Keratinocyte (primary cell): ENCODE measurements at regions not wholly inside any gene's neighbourhood (a gene's known extent, or its start where the extent isn't known, plus 50 kb on each side); places are given as distances from the start of the nearest gene placed in this dataset.

ENCODE experiments used
- DNase-seq: peaks from one replicate; pipeline ENCODE4 v3.0.0-alpha.2; 2011; ENCODE audit warnings: low read depth, missing footprints, low spot score
- FAIRE-seq: peaks from 2 replicates; lab custom pipeline; 2011; peaks lifted over from hg19 to GRCh38; lab: Jason Lieb, UNC
- H2AFZ ChIP-seq: 2 replicates; pipeline ENCODE4 v1.6.0; 2012; ENCODE audit warnings: low read length, control low read depth, inconsistent platforms; ENCODE audit not compliant: control insufficient read depth
- H3K27ac ChIP-seq: 2 replicates; pipeline ENCODE4 v1.5.1; 2011; ENCODE audit warnings: low read length; ENCODE audit not compliant: control insufficient read depth, insufficient read depth
- H3K27me3 ChIP-seq: 3 replicates; pipeline ENCODE4 v1.6.0; 2011; ENCODE audit warnings: low read length; ENCODE audit not compliant: control insufficient read depth, insufficient read depth; ENCODE audit errors: extremely low read depth
- H3K36me3 ChIP-seq, 2 experiments: 2 replicates in 1 of 2; 3 replicates in 1 of 2; pipeline ENCODE4 v1.5.1; 2011; ENCODE audit warnings: low read length in 2 of 2, mild to moderate bottlenecking in 1 of 2; ENCODE audit not compliant: control insufficient read depth in 2 of 2, insufficient read depth in 2 of 2; ENCODE audit errors: extremely low read depth in 1 of 2
- H3K4me1 ChIP-seq: 3 replicates; pipeline ENCODE4 v1.5.1; 2011; ENCODE audit warnings: low read length; ENCODE audit not compliant: control insufficient read depth, insufficient read depth; ENCODE audit errors: extremely low read depth
- H3K4me2 ChIP-seq: 3 replicates; pipeline ENCODE4 v1.6.0; 2011; ENCODE audit warnings: low read depth, low read length; ENCODE audit not compliant: control insufficient read depth, insufficient read depth; ENCODE audit errors: extremely low read depth
- H3K4me3 ChIP-seq, 3 experiments: fragments of 200-600 bp in 1 of 3; sonication (generic) in 1 of 3; 2 replicates in 2 of 3; 3 replicates in 1 of 3; pipeline ENCODE4 v1.5.1; 2011 to 2016; ENCODE audit warnings: low read length in 3 of 3, mild to moderate bottlenecking in 3 of 3, control low read depth in 2 of 3, inconsistent platforms in 1 of 3, low read depth in 1 of 3, mixed read lengths in 1 of 3, mixed run types in 1 of 3, moderate library complexity in 1 of 3; ENCODE audit not compliant: control insufficient read depth in 2 of 3, insufficient read depth in 2 of 3; ENCODE audit errors: extremely low read depth in 1 of 3
- H3K79me2 ChIP-seq: 2 replicates; pipeline ENCODE4 v1.6.0; 2012; ENCODE audit warnings: low read length; ENCODE audit not compliant: control insufficient read depth, insufficient read depth
- H3K9ac ChIP-seq: 3 replicates; pipeline ENCODE4 v1.6.0; 2011; ENCODE audit warnings: low read length; ENCODE audit not compliant: control insufficient read depth, insufficient read depth; ENCODE audit errors: extremely low read depth
- H3K9me1 ChIP-seq: 3 replicates; pipeline ENCODE4 v1.6.0; 2011; ENCODE audit warnings: low read length; ENCODE audit not compliant: control insufficient read depth, insufficient read depth; ENCODE audit errors: extremely low read depth
- H3K9me3 ChIP-seq: 2 replicates; pipeline ENCODE4 v1.5.1; 2012; ENCODE audit warnings: low read depth, low read length; ENCODE audit not compliant: control insufficient read depth
- H4K20me1 ChIP-seq: 3 replicates; pipeline ENCODE4 v1.6.0; 2011; ENCODE audit warnings: low read length; ENCODE audit not compliant: control insufficient read depth, insufficient read depth; ENCODE audit errors: extremely low read depth
- CTCF ChIP-seq, 3 experiments: IDR thresholded peaks in 1 of 3; conservative IDR thresholded peaks in 1 of 3; optimal IDR thresholded peaks in 1 of 3; 2 replicates in 2 of 3; 3 replicates in 1 of 3; pipeline versions ENCODE3 to v1.5.1; 2011; ENCODE audit warnings: low read length in 3 of 3, mild to moderate bottlenecking in 3 of 3, moderate library complexity in 2 of 3, control low read depth in 1 of 3, inconsistent platforms in 1 of 3; ENCODE audit not compliant: insufficient read depth in 2 of 3; ENCODE audit errors: extremely low read depth in 1 of 3
- EZH2 ChIP-seq: IDR thresholded peaks from one replicate; pipeline ENCODE4 v1.6.1; 2012; ENCODE audit warnings: inconsistent platforms, mild to moderate bottlenecking, low read length, moderate library complexity
- dilution Hi-C: fragments of 300-500 bp; cut with MboI; formaldehyde crosslinking; loops from one replicate; pipeline ENCODE4 v1.7.0; 2020; ENCODE audit warnings: low sequenced_read_pairs; ENCODE audit not compliant: extremely low pct_ligation_motif_present

GRCh38 chr2:237195396-237196120 is 109.9 kb downstream of the COPS8 start:
- no peak overlapping the region for H3K4me2 ChIP-seq
- no peaks in the 10 kb centered on the region for H3K4me1 ChIP-seq
- H3K9me3 ChIP-seq = no peaks in the 10 kb centered on the region
- H3K79me2 ChIP-seq = no peaks in the 10 kb centered on the region
- no peak overlapping the region for H3K27ac ChIP-seq
- H2AFZ ChIP-seq = no peak overlapping the region
- no peaks in the 10 kb centered on the region for H3K36me3 ChIP-seq
- H4K20me1 ChIP-seq = no peaks in the 10 kb centered on the region
- TF ChIP-seq EZH2 = no peak
- no peak for TF ChIP-seq CTCF (optimal IDR thresholded peaks at IDR 0.05 in 1 of 3, IDR thresholded peaks at IDR 0.05 in 1 of 3, conservative IDR thresholded peaks at IDR 0.05 in 1 of 3; ENCODE audit: extremely low read depth in 1 of 3, insufficient read depth in 2 of 3, low read length in 3 of 3)
- H3K27me3 ChIP-seq = peaks cover 27% of the 10 kb centered on the region
- H3K9ac ChIP-seq = no peak overlapping the region
- dilution Hi-C loops = no loop called here
- H3K4me3 ChIP-seq = no peak overlapping the region
- DNase-seq = no peak
- no peaks in the 10 kb centered on the region for H3K9me1 ChIP-seq
- FAIRE-seq = no peak

- FAIRE-seq (no peak), DNase-seq (no peak)
- dilution Hi-C loops = no loop called here
- no peaks in the 10 kb centered on the region for H4K20me1 ChIP-seq
- no peak overlapping the region for H3K27ac ChIP-seq
- no peaks in the 10 kb centered on the region for H3K36me3 ChIP-seq
- H3K4me2 ChIP-seq = no peak overlapping the region
- no peak overlapping the region for H3K9ac ChIP-seq
- no peaks in the 10 kb centered on the region for H3K79me2 ChIP-seq
- no peaks in the 10 kb centered on the region for H3K4me1 ChIP-seq
- H3K27me3 ChIP-seq = peaks cover 27% of the 10 kb centered on the region
- no peaks in the 10 kb centered on the region for H3K9me3 ChIP-seq
- H3K4me3 ChIP-seq = no peak overlapping the region
- no peak for TF ChIP-seq CTCF (optimal IDR thresholded peaks at IDR 0.05 in 1 of 3, IDR thresholded peaks at IDR 0.05 in 1 of 3, conservative IDR thresholded peaks at IDR 0.05 in 1 of 3; ENCODE audit: extremely low read depth in 1 of 3, insufficient read depth in 2 of 3, low read length in 3 of 3)
- TF ChIP-seq EZH2 = no peak
- no peaks in the 10 kb centered on the region for H3K9me1 ChIP-seq
- no peak overlapping the region for H2AFZ ChIP-seq
Measured at GRCh38 chr2:237196409-237196808, 110.7 kb downstream of the COPS8 start.
